Neutrophil (primary cell): ENCODE measurements at regions not wholly inside any gene's neighbourhood (a gene's known extent, or its start where the extent isn't known, plus 50 kb on each side); places are given as distances from the start of the nearest gene placed in this dataset.

ENCODE experiments used
- H3K27ac ChIP-seq: fragments of 200-600 bp; sonication (generic); 2 replicates; pipeline ENCODE4 v1.5.1; 2016; ENCODE audit warnings: mild to moderate bottlenecking, moderate library complexity
- H3K27me3 ChIP-seq: fragments of 200-600 bp; sonication (generic); 2 replicates; pipeline ENCODE4 v1.6.0; 2016; ENCODE audit warnings: mild to moderate bottlenecking
- H3K36me3 ChIP-seq: fragments of 200-600 bp; sonication (generic); 2 replicates; pipeline ENCODE4 v1.5.1; 2017
- H3K4me1 ChIP-seq, 2 experiments: fragments of 200-600 bp in 1 of 2; sonication (generic) in 1 of 2; 1 replicate in 1 of 2; 2 replicates in 1 of 2; pipeline versions ENCODE4 v1.5.1 to v1.6.1; 2013 to 2016; ENCODE audit warnings: low read depth in 1 of 2, low read length in 1 of 2, mild to moderate bottlenecking in 1 of 2, moderate library complexity in 1 of 2; ENCODE audit not compliant: control insufficient read depth in 1 of 2, insufficient read depth in 1 of 2
- H3K4me3 ChIP-seq, 2 experiments: fragments of 200-600 bp in 1 of 2; sonication (generic) in 1 of 2; 1 replicate in 1 of 2; 2 replicates in 1 of 2; pipeline ENCODE4 v1.5.1; 2013 to 2016; ENCODE audit warnings: low read depth in 1 of 2, low read length in 1 of 2, mild to moderate bottlenecking in 1 of 2, moderate library complexity in 1 of 2
- H3K9me3 ChIP-seq: fragments of 200-600 bp; sonication (generic); 2 replicates; pipeline ENCODE4 v1.5.1; 2016
- TF ChIP-seq, protein P1 (sequence below): fragments of 200-600 bp; sonication (generic); IDR thresholded peaks from 2 replicates; pipeline ENCODE4 v1.5.1; 2016; ENCODE audit warnings: antibody characterized with exemption

GRCh38 chr12:28601570-28602058 lies 411.4 kb downstream of the CCDC91 start:
- no peaks in the 10 kb centered on the region for H3K9me3 ChIP-seq
- TF ChIP-seq, protein P1, sequence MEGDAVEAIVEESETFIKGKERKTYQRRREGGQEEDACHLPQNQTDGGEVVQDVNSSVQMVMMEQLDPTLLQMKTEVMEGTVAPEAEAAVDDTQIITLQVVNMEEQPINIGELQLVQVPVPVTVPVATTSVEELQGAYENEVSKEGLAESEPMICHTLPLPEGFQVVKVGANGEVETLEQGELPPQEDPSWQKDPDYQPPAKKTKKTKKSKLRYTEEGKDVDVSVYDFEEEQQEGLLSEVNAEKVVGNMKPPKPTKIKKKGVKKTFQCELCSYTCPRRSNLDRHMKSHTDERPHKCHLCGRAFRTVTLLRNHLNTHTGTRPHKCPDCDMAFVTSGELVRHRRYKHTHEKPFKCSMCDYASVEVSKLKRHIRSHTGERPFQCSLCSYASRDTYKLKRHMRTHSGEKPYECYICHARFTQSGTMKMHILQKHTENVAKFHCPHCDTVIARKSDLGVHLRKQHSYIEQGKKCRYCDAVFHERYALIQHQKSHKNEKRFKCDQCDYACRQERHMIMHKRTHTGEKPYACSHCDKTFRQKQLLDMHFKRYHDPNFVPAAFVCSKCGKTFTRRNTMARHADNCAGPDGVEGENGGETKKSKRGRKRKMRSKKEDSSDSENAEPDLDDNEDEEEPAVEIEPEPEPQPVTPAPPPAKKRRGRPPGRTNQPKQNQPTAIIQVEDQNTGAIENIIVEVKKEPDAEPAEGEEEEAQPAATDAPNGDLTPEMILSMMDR = no peak
- no peaks in the 10 kb centered on the region for H3K4me1 ChIP-seq
- H3K36me3 ChIP-seq = no peaks in the 10 kb centered on the region
- H3K4me3 ChIP-seq = no peak overlapping the region
- H3K27me3 ChIP-seq = no peaks in the 10 kb centered on the region
- H3K27ac ChIP-seq = no peak overlapping the region

DNA sequence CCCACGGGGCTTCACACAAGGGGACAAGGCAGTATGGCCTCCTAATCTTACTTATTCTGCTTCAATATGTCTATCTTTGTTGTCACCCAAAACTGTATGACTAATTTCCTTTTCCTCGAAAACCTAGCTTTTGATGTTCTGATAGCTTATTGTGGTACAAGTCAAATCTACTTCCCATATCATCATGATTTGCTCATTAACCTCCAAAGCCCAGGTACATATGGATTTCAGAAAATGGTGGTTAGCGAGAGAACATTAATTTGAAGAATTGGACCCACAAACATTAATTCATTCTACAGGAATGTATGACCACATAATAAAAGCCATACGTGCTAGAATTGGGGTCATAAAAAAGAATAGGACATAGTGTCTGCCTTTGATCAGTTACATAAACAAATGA lies 412.5 kb downstream of the CCDC91 start:
- Histone ChIP-seq H3K27ac (no peak overlapping the region), H3K4me1 (no peaks in the 10 kb centered on the region), H3K27me3 (no peaks in the 10 kb centered on the region), H3K36me3 (no peaks in the 10 kb centered on the region), H3K9me3 (no peaks in the 10 kb centered on the region), H3K4me3 (no peak overlapping the region)
- TF ChIP-seq, protein P1 = no peak

GRCh38 chr12:28603239-28603638 lies 413.0 kb downstream of the CCDC91 start:
- no peaks in the 10 kb centered on the region for H3K36me3 ChIP-seq
- TF ChIP-seq, protein P1 = no peak
- no peaks in the 10 kb centered on the region for H3K9me3 ChIP-seq
- H3K4me1 ChIP-seq = no peaks in the 10 kb centered on the region
- no peak overlapping the region for H3K27ac ChIP-seq
- H3K4me3 ChIP-seq = no peak overlapping the region
- H3K27me3 ChIP-seq = no peaks in the 10 kb centered on the region

DNA sequence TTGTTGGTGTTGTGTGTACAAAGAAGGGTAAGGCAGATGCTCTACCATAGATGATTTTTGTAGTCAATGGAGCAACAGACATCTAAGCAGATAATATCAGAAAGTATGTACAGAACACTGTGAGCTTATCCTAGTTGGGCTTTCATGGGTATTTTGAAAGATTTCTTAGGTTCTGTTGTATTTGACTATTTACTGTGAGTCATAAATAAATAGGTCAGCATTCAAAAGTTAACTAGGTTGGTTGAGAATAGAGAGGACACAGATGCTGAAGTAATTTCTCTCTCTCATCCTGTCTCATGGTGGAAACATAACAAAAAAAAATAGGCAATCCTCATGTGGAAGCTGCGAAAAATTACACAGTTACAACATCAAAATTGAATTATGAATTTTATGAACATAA lies 413.5 kb downstream of the CCDC91 start:
- H3K27ac ChIP-seq = no peak overlapping the region
- no peaks in the 10 kb centered on the region for H3K4me1 ChIP-seq
- H3K27me3 ChIP-seq = no peaks in the 10 kb centered on the region
- no peak overlapping the region for H3K4me3 ChIP-seq
- H3K36me3 ChIP-seq = no peaks in the 10 kb centered on the region
- no peaks in the 10 kb centered on the region for H3K9me3 ChIP-seq
- TF ChIP-seq, protein P1 = no peak

DNA sequence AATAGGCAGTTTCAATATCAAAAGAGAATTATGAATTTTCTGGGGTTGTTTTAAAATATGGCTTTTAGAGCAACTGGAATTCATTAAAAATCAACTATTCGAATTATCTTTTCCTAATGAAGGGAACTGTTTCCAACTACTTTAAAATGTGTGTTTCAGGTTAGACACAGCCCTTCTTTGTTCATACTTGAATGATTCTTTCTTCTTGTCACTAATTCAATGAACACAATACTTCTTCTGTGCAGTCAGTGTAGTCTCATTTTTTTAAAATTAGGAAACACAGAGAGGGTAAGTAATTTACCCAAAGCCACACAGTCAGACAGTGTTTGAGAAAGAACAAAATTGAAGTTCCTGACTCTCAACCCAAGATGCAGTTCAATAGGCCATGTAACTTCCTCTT lies 414.0 kb downstream of the CCDC91 start:
- no peaks in the 10 kb centered on the region for H3K36me3 ChIP-seq
- H3K27ac ChIP-seq = no peak overlapping the region
- no peaks in the 10 kb centered on the region for H3K4me1 ChIP-seq
- no peak overlapping the region for H3K4me3 ChIP-seq
- no peaks in the 10 kb centered on the region for H3K27me3 ChIP-seq
- no peaks in the 10 kb centered on the region for H3K9me3 ChIP-seq
- TF ChIP-seq, protein P1 = no peak
